HCT116 (cell line): ENCODE measurements at regions not wholly inside any gene's neighbourhood (a gene's known extent, or its start where the extent isn't known, plus 50 kb on each side); places are given as distances from the start of the nearest gene placed in this dataset.

Experiments
- EGR1 ChIP-seq: IDR thresholded peaks from 2 replicates; pipeline ENCODE4 v1.6.1; 2012; ENCODE audit warnings: low read depth
- EZH2 ChIP-seq: fragments of 200-600 bp; sonication (generic); IDR thresholded peaks from 2 replicates; pipeline ENCODE4 v1.6.1; 2017; ENCODE audit warnings: antibody characterized with exemption, mixed run types
- POLR2A ChIP-seq: IDR thresholded peaks from 2 replicates; pipeline ENCODE4 v1.7.0; 2011; ENCODE audit warnings: borderline replicate concordance; ENCODE audit not compliant: insufficient read depth, insufficient read length; ENCODE audit errors: extremely low read depth
- POLR2AphosphoS5 ChIP-seq: IDR thresholded peaks from 2 replicates; pipeline ENCODE4 v1.6.1; 2011; ENCODE audit warnings: mild to moderate bottlenecking, low read depth, low read length, moderate library complexity

DNA sequence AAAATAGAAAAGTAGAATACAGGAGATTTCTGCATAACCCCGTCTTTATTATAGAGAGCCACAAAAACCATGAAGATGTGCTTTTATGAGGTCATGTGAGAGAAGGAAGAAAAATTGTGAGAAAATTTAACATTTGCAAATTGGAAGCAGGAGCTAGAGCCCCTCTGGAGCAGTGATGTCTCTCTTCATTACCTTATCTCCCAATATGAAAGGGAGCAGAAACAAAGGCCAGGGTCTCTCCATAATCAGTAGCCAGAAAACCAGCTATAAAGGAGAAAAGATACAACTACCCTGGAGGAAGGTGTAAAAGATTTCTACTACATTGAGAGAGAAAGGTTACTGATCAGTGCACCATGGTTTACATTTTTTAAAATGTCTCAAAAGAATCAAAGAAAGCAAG is 53.2 kb upstream of the ITGA1 start:
- TF ChIP-seq POLR2A (no peak), EGR1 (no peak), EZH2 (no peak), POLR2AphosphoS5 (no peak)
